Tibial nerve (tissue), 4 donors: ENCODE measurements at regions not wholly inside any gene's neighbourhood (a gene's known extent, or its start where the extent isn't known, plus 50 kb on each side); places are given as distances from the start of the nearest gene placed in this dataset.

ENCODE experiments used
- CTCF ChIP-seq, 5 experiments: fragments of 200-600 bp in 3 of 5; fragments of 450-650 bp in 2 of 5; sonication (generic) in 3 of 5; IDR thresholded peaks; one replicate each; pipeline ENCODE4 v1.5.1; 2016 to 2019; ENCODE audit warnings: antibody characterized with exemption in 5 of 5, mild to moderate bottlenecking in 3 of 5, moderate library complexity in 2 of 5
- EP300 ChIP-seq, 2 donors: sonication (generic); formaldehyde crosslinking; IDR thresholded peaks; one replicate each; pipeline ENCODE4 v1.6.1; 2017; ENCODE audit warnings: antibody characterized with exemption in 2 of 2, mild to moderate bottlenecking in 1 of 2
- POLR2A ChIP-seq, 2 donors: fragments of 450-650 bp; IDR thresholded peaks; one replicate each; pipeline ENCODE4 v1.6.1; 2017; ENCODE audit warnings: antibody characterized with exemption in 2 of 2, mild to moderate bottlenecking in 2 of 2, moderate library complexity in 2 of 2

- TF ChIP-seq EP300 (IDR thresholded peaks at IDR 0.05) (no peak), CTCF (IDR thresholded peaks at IDR 0.05) (no peak), POLR2A (IDR thresholded peaks at IDR 0.05) (no peak)
These were observed 158.3 kb upstream of the GALNT2 start for GRCh38 chr1:229908689-229909088.
